ENCODE measurements at regions not wholly inside any gene's neighbourhood (a gene's known extent, or its start where the extent isn't known, plus 50 kb on each side); places are given as distances from the start of the nearest gene placed in this dataset.

DNA sequence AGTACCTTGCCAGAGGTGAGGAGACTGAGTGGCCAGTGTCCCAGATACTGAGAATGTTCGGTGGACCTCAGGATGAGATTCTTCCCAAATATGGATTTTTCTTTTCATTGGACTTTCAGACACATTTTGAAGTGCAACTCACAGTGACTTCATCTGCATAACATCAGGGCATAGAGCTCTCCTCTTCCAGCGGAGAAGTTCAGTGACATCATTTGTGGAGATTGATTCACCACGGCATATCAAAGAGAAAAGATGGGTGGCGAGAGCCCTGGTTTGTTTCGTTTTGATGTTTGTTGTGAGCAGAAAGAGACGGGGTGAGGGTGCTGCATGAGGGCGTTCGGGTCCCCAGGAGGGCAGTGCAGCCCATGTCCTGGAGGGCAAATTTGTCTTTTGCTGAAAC lies 120.1 kb upstream of the GPR12 start:
- no peak overlapping the region for H3K27ac ChIP-seq
- peaks cover 0 to 7% (median 4%) of the 10 kb centered on the region in 3 donors for H3K9me3 ChIP-seq
- DNase-seq = no peak
- H3K4me3 ChIP-seq = no peak overlapping the region
- WGBS, 2 donors = 55 to 66% methylated on average over 4 to 6 of the region's 8 CpGs
- H3K4me1 ChIP-seq = no peaks in the 10 kb centered on the region
- intact Hi-C loops (cut with DNase I) = no loop called here
- H3K27me3 ChIP-seq = peaks cover 0 to 7% (median 0%) of the 10 kb centered on the region in 4 donors
- no peaks in the 10 kb centered on the region for H3K36me3 ChIP-seq
- TF ChIP-seq, protein P1, sequence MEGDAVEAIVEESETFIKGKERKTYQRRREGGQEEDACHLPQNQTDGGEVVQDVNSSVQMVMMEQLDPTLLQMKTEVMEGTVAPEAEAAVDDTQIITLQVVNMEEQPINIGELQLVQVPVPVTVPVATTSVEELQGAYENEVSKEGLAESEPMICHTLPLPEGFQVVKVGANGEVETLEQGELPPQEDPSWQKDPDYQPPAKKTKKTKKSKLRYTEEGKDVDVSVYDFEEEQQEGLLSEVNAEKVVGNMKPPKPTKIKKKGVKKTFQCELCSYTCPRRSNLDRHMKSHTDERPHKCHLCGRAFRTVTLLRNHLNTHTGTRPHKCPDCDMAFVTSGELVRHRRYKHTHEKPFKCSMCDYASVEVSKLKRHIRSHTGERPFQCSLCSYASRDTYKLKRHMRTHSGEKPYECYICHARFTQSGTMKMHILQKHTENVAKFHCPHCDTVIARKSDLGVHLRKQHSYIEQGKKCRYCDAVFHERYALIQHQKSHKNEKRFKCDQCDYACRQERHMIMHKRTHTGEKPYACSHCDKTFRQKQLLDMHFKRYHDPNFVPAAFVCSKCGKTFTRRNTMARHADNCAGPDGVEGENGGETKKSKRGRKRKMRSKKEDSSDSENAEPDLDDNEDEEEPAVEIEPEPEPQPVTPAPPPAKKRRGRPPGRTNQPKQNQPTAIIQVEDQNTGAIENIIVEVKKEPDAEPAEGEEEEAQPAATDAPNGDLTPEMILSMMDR (IDR thresholded peaks at IDR 0.05) = no peak
- TF ChIP-seq POLR2A (IDR thresholded peaks at IDR 0.05) = no peak

DNA sequence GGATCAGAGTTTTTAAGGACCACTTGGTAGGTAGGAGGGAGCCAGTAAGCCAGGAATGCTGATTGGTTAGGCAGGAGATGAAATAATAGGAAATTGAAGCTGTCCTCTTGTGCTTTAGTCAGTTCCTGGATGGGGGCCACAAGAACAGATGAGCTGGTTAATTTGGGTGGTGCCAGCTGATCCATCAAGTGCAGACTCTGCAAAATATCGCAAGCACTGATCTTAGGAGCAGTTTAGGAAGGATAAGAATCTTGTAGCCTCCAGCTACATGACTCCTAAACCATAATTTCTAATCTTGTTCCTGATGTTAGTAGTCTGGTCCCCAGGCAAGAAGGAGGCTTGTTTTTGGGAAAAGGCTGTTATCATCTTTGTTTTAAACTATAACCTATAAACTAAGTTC lies 117.9 kb upstream of the GPR12 start:
- TF ChIP-seq POLR2A (IDR thresholded peaks at IDR 0.05) = no peak
- TF ChIP-seq, protein P1 (IDR thresholded peaks at IDR 0.05) = no peak
- WGBS, 2 donors = 40 to 57% methylated on average over 1 of the region's 1 CpG
- intact Hi-C loops (cut with DNase I) = no loop called here

DNA sequence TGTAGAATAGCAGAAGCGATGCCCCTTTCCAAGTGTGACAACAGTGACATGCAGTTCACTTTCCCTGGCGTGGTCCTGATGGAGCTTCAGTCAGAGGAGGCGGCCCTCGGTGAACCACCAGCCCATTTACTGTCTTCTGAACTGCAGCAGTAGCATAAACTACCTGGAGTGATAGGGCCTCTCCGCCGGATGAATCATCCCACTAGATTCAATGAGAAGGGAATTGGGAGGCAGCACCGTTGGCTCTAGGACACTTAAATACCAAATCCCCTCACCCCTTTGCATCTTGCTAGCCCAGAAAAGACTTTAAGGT lies 112.8 kb upstream of the GPR12 start:
- TF ChIP-seq, protein P1 (IDR thresholded peaks at IDR 0.05) = no peak
- no peak for TF ChIP-seq POLR2A (IDR thresholded peaks at IDR 0.05)
- no peak for DNase-seq
- H3K4me1 ChIP-seq = no peaks in the 10 kb centered on the region
- H3K27me3 ChIP-seq = peaks cover 0 to 16% (median 0%) of the 10 kb centered on the region in 4 donors
- intact Hi-C loops (cut with DNase I) = no loop called here
- H3K36me3 ChIP-seq = no peaks in the 10 kb centered on the region
- H3K4me3 ChIP-seq = no peak overlapping the region
- WGBS, 2 donors = 40 to 70% methylated on average over 2 to 4 of the region's 7 CpGs
- no peak overlapping the region for H3K27ac ChIP-seq
- H3K9me3 ChIP-seq = peaks cover 0 to 7% (median 4%) of the 10 kb centered on the region in 3 donors

More for the DNA sequence above, 117.9 kb upstream of the GPR12 start:
- Histone ChIP-seq H3K36me3 (no peaks in the 10 kb centered on the region), H3K9me3 (peaks cover 0 to 7% (median 4%) of the 10 kb centered on the region in 3 donors), H3K27me3 (peaks cover 0 to 9% (median 0%) of the 10 kb centered on the region in 4 donors), H3K4me3 (no peak overlapping the region), H3K27ac (no peak overlapping the region), H3K4me1 (no peaks in the 10 kb centered on the region)
- DNase-seq = no peak

DNA sequence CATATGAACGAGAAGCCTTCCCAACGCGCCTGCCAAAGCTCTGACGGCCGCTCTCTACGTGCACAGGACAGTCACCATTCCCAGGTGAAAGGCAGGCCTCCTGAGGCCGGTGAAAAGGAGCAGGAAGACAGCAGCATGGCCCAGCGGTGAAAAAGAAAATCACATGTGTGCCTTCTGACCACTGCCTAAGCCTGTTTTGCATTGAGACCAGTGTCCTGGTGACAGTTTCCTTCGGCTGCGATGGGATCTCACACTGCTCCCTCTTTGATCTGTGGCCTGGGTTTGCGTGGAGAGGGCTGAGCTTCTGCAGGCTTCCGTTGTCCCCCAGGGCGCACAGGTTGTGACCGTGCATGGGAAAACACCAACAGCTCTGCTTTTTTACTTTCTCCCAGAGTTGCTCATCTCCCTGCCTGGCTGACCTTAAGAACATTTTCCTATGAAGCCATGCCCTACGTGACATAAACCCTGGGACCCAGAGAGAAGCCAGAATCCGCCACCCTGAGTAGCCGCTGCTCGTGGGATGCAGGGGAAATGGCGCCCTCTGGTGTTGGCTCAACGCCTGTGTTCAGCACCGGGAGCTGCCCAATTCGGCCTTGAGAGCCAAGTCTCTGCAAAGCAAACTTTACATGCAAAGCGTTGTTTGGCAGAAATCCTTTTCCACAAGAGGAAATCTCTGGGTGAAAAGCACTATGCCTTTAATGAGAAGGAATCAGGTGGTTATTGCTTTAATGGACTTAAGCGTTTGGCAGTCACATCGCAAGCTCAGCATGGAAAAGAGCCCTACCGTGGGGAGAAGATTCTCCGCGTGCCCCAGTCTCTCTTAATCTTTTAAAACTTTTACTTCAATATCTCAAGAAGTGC lies 112.2 kb upstream of the GPR12 start:
- intact Hi-C loops (cut with DNase I) = no loop called here
- no peak for DNase-seq
- no peak for TF ChIP-seq POLR2A (IDR thresholded peaks at IDR 0.05)
- TF ChIP-seq, protein P1 (IDR thresholded peaks at IDR 0.05) = peak; percentile 11 to 58 (median 34)
- H3K27ac ChIP-seq = no peak overlapping the region
- no peak overlapping the region for H3K4me3 ChIP-seq
- 66 to 68% methylated on average over 23 to 25 of the region's 28 CpGs for WGBS, 2 donors
- H3K36me3 ChIP-seq = no peaks in the 10 kb centered on the region
- H3K27me3 ChIP-seq = peaks cover 0 to 16% (median 0%) of the 10 kb centered on the region in 4 donors
- H3K9me3 ChIP-seq = peaks cover 0 to 7% (median 4%) of the 10 kb centered on the region in 3 donors
- H3K4me1 ChIP-seq = no peaks in the 10 kb centered on the region

DNA sequence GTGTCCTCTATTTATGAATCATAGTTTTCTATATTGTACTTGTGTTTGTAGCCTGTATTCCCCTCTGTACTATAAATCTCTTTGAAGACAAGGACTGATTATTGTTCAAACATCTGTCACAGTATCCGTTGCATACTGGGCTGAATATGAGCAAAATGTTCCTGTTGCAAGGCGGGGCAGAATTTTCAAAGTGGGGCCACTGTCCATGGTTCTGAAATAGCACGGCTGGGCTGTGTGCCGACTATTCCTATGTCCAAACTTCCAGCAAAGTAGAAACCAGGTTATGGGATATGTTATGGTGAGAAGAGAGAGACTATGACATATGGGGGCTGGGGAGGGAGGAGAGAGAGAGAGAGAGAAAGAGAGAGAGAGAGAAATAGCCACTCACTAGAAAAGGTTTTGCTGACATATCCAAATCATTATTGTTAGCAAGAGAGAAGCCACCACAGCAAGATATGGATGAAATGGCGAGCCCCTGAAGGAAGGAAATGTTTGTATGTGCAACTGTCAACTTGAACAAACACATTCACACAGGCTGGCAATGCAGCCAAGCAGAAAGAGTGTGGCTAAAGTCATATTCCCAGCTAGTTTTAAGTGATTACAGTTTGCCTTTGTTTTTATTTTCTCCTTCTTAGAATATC lies 107.0 kb upstream of the GPR12 start:
- H3K27ac ChIP-seq = no peak overlapping the region
- TF ChIP-seq, protein P1 (IDR thresholded peaks at IDR 0.05) = no peak
- TF ChIP-seq POLR2A (IDR thresholded peaks at IDR 0.05) = no peak
- WGBS, 2 donors = 6 to 9% methylated on average over 5 of the region's 5 CpGs
- intact Hi-C loops (cut with DNase I) = no loop called here
- H3K27me3 ChIP-seq = peaks cover 0 to 5% (median 0%) of the 10 kb centered on the region in 4 donors
- no peaks in the 10 kb centered on the region for H3K4me1 ChIP-seq
- no peak for DNase-seq
- no peaks in the 10 kb centered on the region for H3K36me3 ChIP-seq
- no peak overlapping the region for H3K4me3 ChIP-seq
- no peaks in the 10 kb centered on the region for H3K9me3 ChIP-seq
